NCI-H1092 (cell line): ENCODE measurements at regions not wholly inside any gene's neighbourhood (a gene's known extent, or its start where the extent isn't known, plus 50 kb on each side); places are given as distances from the start of the nearest gene placed in this dataset.

ENCODE experiments used
- DNase-seq: peaks from one replicate; lab custom pipeline; 2025; lab: John Stamatoyannopoulos, UW

GRCh38 chr3:17945018-17945798 lies 202.8 kb upstream of the TBC1D5 start:
- DNase-seq, result no peak

- DNase-seq, result no peak
These were observed 200.4 kb upstream of the TBC1D5 start for GRCh38 chr3:17942856-17943255.

GRCh38 chr3:17941766-17942165 lies 199.3 kb upstream of the TBC1D5 start:
- DNase-seq, result no peak

GRCh38 chr3:17941152-17941551 lies 198.7 kb upstream of the TBC1D5 start:
- no peak for DNase-seq

DNA sequence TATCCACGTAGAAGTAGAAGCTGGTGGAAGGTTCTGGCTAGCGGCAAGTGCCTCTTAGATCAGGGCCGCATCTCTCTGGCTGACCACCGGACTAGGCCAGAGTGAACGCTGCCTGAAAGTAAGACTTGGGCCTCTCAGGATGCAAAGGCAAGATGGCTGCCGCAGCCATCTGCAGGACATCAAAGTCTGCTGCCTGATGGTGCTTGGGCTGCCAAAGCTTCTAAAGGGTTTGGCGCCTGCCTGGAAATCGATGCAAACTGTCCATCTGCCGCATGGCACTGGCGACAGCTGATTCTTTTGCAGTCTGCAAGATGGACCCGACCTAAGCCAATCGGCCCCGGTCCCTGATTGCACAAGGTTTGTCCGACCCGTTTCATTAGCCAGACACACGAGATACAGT lies 196.7 kb upstream of the TBC1D5 start:
- no peak for DNase-seq

- DNase-seq, result no peak
These were observed 195.9 kb upstream of the TBC1D5 start for GRCh38 chr3:17938313-17938712.

GRCh38 chr3:17936736-17937480 lies 194.5 kb upstream of the TBC1D5 start:
- no peak for DNase-seq

DNA sequence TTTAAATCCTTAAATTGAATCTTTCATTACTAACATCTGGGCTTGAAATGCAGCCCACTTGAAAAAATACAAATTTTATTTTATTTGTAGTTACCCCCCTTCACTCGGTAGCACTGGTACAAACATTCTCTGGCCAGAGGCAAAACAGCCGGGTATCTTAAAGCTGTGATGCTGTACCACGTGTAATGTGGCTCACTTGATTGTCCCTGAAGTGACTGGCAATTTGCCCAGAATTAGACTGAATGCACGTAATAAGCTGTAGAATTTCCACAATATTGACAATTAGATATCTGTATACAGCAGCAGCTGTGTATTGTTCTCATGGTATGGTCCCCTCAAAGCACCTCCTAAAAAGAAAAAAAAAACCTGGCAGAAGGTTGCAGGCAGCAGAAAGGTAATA lies 192.8 kb upstream of the TBC1D5 start:
- DNase-seq, result peak; percentile 26

GRCh38 chr3:17932136-17932771 lies 189.8 kb upstream of the TBC1D5 start:
- no peak for DNase-seq

- DNase-seq, result no peak
These were observed 188.7 kb upstream of the TBC1D5 start for GRCh38 chr3:17931131-17931530.

GRCh38 chr3:17928502-17929145 lies 186.2 kb upstream of the TBC1D5 start:
- DNase-seq, result no peak

DNA sequence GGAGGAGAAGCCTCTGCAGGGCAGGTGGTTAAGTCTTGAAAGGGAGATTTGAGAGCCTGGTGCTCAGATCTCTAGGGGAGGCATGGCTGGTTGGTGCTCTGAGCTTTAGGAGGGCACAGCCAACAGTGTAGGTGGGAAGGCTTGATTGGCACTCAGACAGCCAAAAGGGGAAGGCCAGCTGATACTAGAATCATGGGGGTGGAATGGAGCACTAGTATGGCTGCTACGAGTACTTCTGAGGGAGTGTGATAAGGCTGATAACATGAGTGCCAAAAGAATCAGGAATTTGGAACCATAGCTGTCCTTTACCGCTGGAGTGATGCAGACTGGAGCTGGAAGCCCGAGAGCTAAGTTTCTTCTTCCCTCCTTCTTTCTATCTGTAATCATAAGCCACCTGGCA lies 184.6 kb upstream of the TBC1D5 start:
- DNase-seq, result no peak

- no peak for DNase-seq
These were observed 172.9 kb upstream of the TBC1D5 start for GRCh38 chr3:17915341-17915740.

GRCh38 chr3:17913359-17913758 lies 170.9 kb upstream of the TBC1D5 start:
- no peak for DNase-seq

DNA sequence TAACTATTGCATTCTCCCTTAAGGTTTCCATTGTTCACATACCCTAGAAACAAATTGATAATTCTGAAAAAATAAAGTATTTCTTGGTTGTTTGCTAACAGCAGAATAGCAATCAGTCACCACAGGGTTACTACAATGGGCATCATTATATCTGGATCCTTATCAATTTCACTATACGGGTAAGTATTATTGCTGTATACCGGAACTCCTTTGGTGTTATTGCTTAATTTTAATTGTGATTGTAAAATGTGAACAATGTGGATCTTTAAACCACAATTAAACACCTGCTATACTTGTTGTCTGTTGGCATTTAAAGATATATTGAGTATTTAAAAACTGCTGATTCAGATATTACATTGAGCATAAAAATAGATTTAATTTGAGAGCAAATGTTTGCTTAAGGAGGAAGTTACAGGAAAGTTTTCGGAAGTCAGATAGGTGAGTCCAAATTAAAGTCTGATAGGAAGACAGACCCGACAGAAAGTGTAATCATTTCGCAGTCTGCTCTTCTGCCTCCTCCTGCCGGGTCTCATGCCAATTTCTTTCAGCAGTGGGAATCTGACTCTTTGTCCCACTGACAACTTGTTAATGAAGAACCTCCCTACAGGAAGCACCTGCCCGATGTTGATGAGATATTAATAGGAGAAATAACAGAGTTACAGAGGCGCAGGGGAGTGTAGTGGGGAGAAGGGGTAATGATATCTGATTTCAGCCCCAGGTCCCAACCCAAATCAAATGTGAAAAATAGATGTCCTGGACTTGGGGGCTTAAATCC lies 169.7 kb upstream of the TBC1D5 start:
- DNase-seq, result no peak

DNA sequence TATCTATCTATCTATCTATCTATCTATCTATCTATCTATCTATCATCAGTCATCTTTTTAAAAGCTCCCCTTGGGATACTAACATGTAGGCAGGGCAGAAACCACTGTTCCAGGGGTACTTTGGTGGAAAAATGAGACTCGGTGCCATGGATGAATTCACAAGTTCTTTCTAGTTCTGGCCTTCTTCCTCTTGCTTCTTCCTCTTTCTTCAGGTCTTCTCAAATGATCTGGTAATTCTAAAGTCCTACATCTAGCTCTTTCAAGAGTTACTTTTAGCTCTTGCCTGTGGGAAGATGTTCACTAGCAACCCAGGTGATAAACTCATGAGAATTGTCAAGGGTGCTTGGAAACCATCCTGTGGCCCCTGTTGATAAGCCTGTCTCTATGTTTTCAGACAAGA lies 168.5 kb upstream of the TBC1D5 start:
- no peak for DNase-seq

- no peak for DNase-seq
These were observed 167.3 kb upstream of the TBC1D5 start for GRCh38 chr3:17909714-17910113.

DNA sequence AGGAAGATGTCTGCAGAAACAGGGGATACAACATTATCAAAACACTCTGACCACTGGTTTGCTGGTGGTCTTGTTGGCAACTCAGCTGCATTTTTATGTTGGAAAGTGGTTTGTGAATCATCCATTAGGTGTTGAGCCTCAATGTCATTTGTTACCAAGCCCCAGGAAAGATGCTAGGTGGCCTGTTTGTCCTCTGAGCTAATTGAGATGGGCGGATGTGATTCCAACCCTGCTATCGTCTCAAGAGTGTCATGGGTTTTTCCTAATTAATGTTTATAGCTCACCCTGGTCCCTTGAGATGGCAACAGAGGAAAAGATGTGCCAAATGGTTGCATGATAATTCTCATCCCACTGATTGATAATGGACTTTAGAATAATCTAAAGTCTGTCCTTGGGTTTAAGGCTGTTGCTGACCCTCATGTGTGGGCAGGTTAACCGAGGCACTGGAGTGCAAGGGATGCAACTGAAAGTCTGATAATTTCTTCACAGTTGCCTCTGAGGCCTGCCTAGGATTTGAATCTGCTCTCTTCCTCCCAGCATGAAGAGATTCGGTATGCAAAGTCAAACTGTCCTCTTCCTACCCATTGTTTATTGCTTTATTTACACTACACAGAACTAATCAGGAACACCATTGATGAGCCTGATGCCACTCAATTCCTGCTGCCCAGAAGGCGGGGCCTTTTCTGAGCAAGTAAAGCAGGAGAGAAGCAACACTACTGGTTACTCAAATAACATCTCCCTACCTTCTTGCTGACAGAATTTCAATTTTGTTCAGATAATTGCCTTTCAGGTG lies 166.2 kb upstream of the TBC1D5 start:
- DNase-seq, result no peak

DNA sequence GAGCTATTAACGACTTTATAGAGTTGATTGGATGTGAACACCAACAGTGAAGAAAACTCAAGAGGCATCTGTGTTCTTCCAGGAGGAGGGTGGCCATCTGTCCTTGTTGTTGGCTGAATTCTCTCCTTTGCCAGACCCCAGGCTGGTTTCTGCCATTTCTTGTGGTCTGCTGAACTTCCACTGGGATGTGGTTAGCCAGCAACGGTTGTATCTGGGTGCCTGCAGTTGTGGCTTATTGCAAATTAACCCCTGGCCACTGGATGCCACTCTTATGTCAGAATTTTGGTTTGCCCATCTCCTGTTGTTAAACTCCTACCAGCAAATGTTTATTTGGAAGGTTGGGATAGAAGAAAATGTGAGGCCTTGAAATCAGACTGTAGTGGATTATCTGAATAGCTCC lies 163.6 kb upstream of the TBC1D5 start:
- no peak for DNase-seq

GRCh38 chr3:17901893-17902292 lies 159.5 kb upstream of the TBC1D5 start:
- no peak for DNase-seq
